ENCODE measurements at regions not wholly inside any gene's neighbourhood (a gene's known extent, or its start where the extent isn't known, plus 50 kb on each side); places are given as distances from the start of the nearest gene placed in this dataset.

DNA sequence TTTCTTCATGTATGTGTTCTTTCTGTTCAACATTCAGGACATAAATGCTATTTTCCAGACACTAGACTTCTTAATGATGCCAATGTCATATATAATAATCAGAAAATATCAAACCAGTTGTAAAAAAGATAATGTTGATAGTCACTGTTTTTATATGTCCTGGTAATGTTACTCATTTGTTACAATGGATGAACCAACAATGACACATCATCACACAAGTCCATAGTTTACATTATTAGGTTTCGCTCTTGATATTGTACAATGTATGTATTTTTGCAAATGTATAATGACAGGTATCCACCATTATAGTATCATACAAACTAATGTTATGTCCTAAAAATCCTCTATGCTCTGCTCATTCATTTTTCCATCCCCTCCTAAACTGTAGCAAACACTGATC lies 243.8 kb upstream of the CDIN1 start:
- no peak overlapping the region for H2AFZ ChIP-seq (ENCODE audit: low read length)
- ATAC-seq = no peak
- no peak overlapping the region for H3K27ac ChIP-seq (ENCODE audit: extremely low read length, insufficient read depth, low read length)
- H3K9ac ChIP-seq (ENCODE audit: insufficient read depth, low read depth, low read length) = no peak overlapping the region
- no peaks in the 10 kb centered on the region for H3K4me1 ChIP-seq (ENCODE audit: insufficient read depth, low read length)
- no peaks in the 10 kb centered on the region for H3K36me3 ChIP-seq (replicated peaks in 1 of 2; ENCODE audit: control insufficient read depth in 1 of 2, insufficient read depth in 2 of 2, low read length in 2 of 2)
- H4K20me1 ChIP-seq (ENCODE audit: insufficient read depth, low read length) = no peaks in the 10 kb centered on the region
- BruUV-seq (replicated peaks) = no TSS peak
- DNase-seq (ENCODE audit: low spot score) = no peak
- no peaks in the 10 kb centered on the region for H3K79me2 ChIP-seq (ENCODE audit: insufficient read depth, low read length)
- in situ Hi-C loops (cut with HindIII; ENCODE audit: extremely low pct_ligation_motif_present, low pct_unique_long_range_greater_than_20kb) = no loop called here
- intact Hi-C loops (cut with micrococcal nuclease; ENCODE audit: unreplicated experiment) = no loop called here
- no peaks in the 10 kb centered on the region for H3K9me3 ChIP-seq (ENCODE audit: low read length)
- H3K4me2 ChIP-seq (ENCODE audit: low read depth, low read length) = no peak overlapping the region
- ChIA-PET CTCF (ENCODE audit: low intra/inter-chr PET ratio, low total read pairs) (no interaction called here), POLR2A (no interaction called here)
- no peak overlapping the region for H3K4me3 ChIP-seq (replicated peaks in 1 of 3; ENCODE audit: insufficient read depth in 1 of 3, low read depth in 2 of 3, low read length in 3 of 3)
- 10% methylated on average over 1 of the region's 1 CpG for WGBS (ENCODE audit: low lambda C conversion rate)
- no peak for TF ChIP-seq ZNF234 (CRISPR knock-in tag; conservative IDR thresholded peaks at IDR 0.05)
- no peak for TF ChIP-seq SRY (CRISPR knock-in tag; IDR thresholded peaks at IDR 0.05)
- TF ChIP-seq, protein P1, sequence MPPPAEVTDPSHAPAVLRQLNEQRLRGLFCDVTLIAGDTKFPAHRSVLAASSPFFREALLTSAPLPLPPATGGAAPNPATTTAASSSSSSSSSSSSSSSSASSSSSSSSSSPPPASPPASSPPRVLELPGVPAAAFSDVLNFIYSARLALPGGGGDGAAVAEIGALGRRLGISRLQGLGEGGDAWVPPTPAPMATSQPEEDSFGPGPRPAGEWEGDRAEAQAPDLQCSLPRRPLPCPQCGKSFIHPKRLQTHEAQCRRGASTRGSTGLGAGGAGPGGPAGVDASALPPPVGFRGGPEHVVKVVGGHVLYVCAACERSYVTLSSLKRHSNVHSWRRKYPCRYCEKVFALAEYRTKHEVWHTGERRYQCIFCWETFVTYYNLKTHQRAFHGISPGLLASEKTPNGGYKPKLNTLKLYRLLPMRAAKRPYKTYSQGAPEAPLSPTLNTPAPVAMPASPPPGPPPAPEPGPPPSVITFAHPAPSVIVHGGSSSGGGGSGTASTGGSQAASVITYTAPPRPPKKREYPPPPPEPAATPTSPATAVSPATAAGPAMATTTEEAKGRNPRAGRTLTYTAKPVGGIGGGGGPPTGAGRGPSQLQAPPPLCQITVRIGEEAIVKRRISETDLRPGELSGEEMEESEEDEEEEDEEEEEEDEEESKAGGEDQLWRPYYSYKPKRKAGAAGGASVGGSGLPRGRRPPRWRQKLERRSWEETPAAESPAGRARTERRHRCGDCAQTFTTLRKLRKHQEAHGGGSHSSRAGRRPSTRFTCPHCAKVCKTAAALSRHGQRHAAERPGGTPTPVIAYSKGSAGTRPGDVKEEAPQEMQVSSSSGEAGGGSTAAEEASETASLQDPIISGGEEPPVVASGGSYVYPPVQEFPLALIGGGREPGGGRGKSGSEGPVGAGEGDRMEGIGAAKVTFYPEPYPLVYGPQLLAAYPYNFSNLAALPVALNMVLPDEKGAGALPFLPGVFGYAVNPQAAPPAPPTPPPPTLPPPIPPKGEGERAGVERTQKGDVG (CRISPR knock-in tag; IDR thresholded peaks at IDR 0.05; ENCODE audit: borderline replicate concordance) = no peak
- TF ChIP-seq HNRNPK (IDR thresholded peaks at IDR 0.05; ENCODE audit: low read depth, low read length, poor library complexity, severe bottlenecking) = no peak
- no peak for TF ChIP-seq RBM22 (optimal IDR thresholded peaks at IDR 0.05; ENCODE audit: low read length)
- TF ChIP-seq SMAD9 (CRISPR knock-in tag; IDR thresholded peaks at IDR 0.05) = no peak
- no peak for TF ChIP-seq KLF6 (CRISPR knock-in tag; IDR thresholded peaks at IDR 0.05)
- no peak for TF ChIP-seq YEATS2 (CRISPR knock-in tag; IDR thresholded peaks at IDR 0.05; ENCODE audit: borderline replicate concordance)
- no peak for TF ChIP-seq ZNF10 (CRISPR knock-in tag; IDR thresholded peaks at IDR 0.05; ENCODE audit: borderline replicate concordance, low read depth)
- TF ChIP-seq, protein P2, sequence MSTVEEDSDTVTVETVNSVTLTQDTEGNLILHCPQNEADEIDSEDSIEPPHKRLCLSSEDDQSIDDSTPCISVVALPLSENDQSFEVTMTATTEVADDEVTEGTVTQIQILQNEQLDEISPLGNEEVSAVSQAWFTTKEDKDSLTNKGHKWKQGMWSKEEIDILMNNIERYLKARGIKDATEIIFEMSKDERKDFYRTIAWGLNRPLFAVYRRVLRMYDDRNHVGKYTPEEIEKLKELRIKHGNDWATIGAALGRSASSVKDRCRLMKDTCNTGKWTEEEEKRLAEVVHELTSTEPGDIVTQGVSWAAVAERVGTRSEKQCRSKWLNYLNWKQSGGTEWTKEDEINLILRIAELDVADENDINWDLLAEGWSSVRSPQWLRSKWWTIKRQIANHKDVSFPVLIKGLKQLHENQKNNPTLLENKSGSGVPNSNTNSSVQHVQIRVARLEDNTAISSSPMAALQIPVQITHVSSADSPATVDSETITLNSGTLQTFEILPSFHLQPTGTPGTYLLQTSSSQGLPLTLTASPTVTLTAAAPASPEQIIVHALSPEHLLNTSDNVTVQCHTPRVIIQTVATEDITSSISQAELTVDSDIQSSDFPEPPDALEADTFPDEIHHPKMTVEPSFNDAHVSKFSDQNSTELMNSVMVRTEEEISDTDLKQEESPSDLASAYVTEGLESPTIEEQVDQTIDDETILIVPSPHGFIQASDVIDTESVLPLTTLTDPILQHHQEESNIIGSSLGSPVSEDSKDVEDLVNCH (CRISPR knock-in tag; IDR thresholded peaks at IDR 0.05) = no peak
- no peak for FAIRE-seq
- peaks cover 0 to 3% of the 10 kb centered on the region in 2 experiments; a peak in 2 of 5 replicates for H3K27me3 ChIP-seq (ENCODE audit: control insufficient read depth in 1 of 2, insufficient read depth in 2 of 2, low read length in 2 of 2)

All from HepG2 (cell line).